ENCODE measurements at regions not wholly inside any gene's neighbourhood (a gene's known extent, or its start where the extent isn't known, plus 50 kb on each side); places are given as distances from the start of the nearest gene placed in this dataset.

DNA sequence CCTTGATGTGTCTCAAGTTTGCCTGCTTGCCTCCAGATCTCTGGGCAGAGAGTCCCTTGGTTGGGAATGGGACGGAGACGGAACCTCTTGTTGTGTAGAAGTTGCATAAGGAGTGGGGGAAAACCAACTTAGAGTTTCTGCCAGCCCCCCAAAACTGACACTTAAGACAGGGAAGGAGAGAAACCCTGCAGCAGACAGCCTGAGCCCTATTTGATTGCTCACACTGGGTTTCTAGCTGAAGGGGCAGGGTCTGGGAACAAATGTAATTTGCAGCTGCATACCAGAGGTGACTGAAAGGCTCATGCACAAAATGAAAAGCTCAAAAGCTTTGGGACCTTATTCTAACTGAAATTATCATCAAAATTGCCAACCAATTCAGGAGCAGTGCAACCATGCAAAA is 254.5 kb downstream of the RASEF start:
- WGBS, 2 donors, result 94 to 95% methylated on average over 2 of the region's 2 CpGs
- Histone ChIP-seq H3K9ac (ENCODE audit: insufficient read depth in 1 of 2, low read length in 2 of 2) (no peak overlapping the region), H3K9me3 (ENCODE audit: control insufficient read depth in 4 of 4, insufficient read depth in 3 of 4, low read length in 3 of 4) (no peaks in the 10 kb centered on the region), H3K36me3 (ENCODE audit: control insufficient read depth in 4 of 4, insufficient read depth in 4 of 4, low read length in 4 of 4) (no peaks in the 10 kb centered on the region), H3K27me3 (ENCODE audit: control insufficient read depth in 3 of 3, insufficient read depth in 3 of 3, low read length in 2 of 3) (no peaks in the 10 kb centered on the region), H3K4me3 (no peak overlapping the region), H3K27ac (ENCODE audit: low read depth in 1 of 2, low read length in 1 of 2) (no peak overlapping the region), H3K4me1 (ENCODE audit: control insufficient read depth in 5 of 5, insufficient read depth in 5 of 5, low read length in 5 of 5) (no peaks in the 10 kb centered on the region)
- DNase-seq (no peak), ATAC-seq (ENCODE audit: insufficient read depth, low FRiP score) (no peak)
- TF ChIP-seq, protein P1, sequence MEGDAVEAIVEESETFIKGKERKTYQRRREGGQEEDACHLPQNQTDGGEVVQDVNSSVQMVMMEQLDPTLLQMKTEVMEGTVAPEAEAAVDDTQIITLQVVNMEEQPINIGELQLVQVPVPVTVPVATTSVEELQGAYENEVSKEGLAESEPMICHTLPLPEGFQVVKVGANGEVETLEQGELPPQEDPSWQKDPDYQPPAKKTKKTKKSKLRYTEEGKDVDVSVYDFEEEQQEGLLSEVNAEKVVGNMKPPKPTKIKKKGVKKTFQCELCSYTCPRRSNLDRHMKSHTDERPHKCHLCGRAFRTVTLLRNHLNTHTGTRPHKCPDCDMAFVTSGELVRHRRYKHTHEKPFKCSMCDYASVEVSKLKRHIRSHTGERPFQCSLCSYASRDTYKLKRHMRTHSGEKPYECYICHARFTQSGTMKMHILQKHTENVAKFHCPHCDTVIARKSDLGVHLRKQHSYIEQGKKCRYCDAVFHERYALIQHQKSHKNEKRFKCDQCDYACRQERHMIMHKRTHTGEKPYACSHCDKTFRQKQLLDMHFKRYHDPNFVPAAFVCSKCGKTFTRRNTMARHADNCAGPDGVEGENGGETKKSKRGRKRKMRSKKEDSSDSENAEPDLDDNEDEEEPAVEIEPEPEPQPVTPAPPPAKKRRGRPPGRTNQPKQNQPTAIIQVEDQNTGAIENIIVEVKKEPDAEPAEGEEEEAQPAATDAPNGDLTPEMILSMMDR (IDR thresholded peaks at IDR 0.05; ENCODE audit: control extremely low read depth, extremely low read depth), result no peak

DNA sequence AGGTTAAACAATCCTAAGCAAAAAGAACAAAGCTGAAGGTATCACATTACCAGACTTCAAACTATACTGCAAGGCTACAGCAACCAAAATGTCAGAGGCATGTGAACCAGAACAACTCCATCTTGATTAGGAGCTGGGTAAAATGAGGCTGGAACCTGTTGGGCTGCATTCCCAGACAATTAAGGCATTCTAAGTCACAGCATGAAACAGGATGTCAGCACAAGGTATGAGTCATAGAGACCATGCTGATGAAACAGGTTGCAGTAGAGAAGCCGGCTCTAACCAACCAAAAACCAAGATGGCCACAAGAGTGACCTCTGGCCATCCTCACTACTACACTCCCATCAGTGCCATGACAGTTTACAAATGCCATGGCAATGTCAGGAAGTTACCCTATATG is 252.0 kb downstream of the RASEF start:
- ATAC-seq (ENCODE audit: insufficient read depth, low FRiP score) (no peak), DNase-seq (no peak)
- 85 to 87% methylated on average over 1 of the region's 1 CpG for WGBS, 2 donors
- no peaks in the 10 kb centered on the region for H3K27me3 ChIP-seq (ENCODE audit: control insufficient read depth in 3 of 3, insufficient read depth in 3 of 3, low read length in 2 of 3)
- no peak overlapping the region for H3K27ac ChIP-seq (ENCODE audit: low read depth in 1 of 2, low read length in 1 of 2)
- H3K36me3 ChIP-seq (ENCODE audit: control insufficient read depth in 4 of 4, insufficient read depth in 4 of 4, low read length in 4 of 4), result no peaks in the 10 kb centered on the region
- no peaks in the 10 kb centered on the region for H3K9me3 ChIP-seq (ENCODE audit: control insufficient read depth in 4 of 4, insufficient read depth in 3 of 4, low read length in 3 of 4)
- no peaks in the 10 kb centered on the region for H3K4me1 ChIP-seq (ENCODE audit: control insufficient read depth in 5 of 5, insufficient read depth in 5 of 5, low read length in 5 of 5)
- no peak overlapping the region for H3K4me3 ChIP-seq
- TF ChIP-seq, protein P1 (IDR thresholded peaks at IDR 0.05; ENCODE audit: control extremely low read depth, extremely low read depth), result no peak
- no peak overlapping the region for H3K9ac ChIP-seq (ENCODE audit: insufficient read depth in 1 of 2, low read length in 2 of 2)

DNA sequence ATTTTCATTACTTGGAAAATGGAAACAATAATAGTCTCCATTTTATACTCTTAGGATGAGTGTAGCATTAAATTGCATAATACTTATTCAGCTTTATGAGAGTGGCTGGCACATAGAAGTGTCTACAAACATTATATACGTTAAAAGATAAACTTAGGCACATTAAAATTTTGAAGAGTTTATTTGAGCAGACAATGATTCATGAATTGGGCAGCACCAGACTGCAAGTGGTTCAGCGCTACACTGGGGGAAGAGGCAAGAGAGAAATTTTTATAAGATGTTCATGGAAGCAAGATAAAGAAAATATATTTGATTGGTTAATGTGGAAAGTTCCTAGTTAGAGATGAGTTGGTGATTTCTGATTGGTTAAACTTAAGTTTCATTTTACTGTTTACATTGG is 243.7 kb downstream of the RASEF start:
- Histone ChIP-seq H3K9ac (ENCODE audit: insufficient read depth in 1 of 2, low read length in 2 of 2) (no peak overlapping the region), H3K27me3 (ENCODE audit: control insufficient read depth in 3 of 3, insufficient read depth in 3 of 3, low read length in 2 of 3) (no peaks in the 10 kb centered on the region), H3K36me3 (ENCODE audit: control insufficient read depth in 4 of 4, insufficient read depth in 4 of 4, low read length in 4 of 4) (no peaks in the 10 kb centered on the region), H3K27ac (ENCODE audit: low read depth in 1 of 2, low read length in 1 of 2) (no peak overlapping the region), H3K4me1 (ENCODE audit: control insufficient read depth in 5 of 5, insufficient read depth in 5 of 5, low read length in 5 of 5) (no peaks in the 10 kb centered on the region), H3K9me3 (ENCODE audit: control insufficient read depth in 4 of 4, insufficient read depth in 3 of 4, low read length in 3 of 4) (peaks cover 0 to 1% (median 0%) of the 10 kb centered on the region in 4 donors), H3K4me3 (no peak overlapping the region)
- DNase-seq, result no peak
- 82 to 90% methylated on average over 2 of the region's 2 CpGs for WGBS, 2 donors
- TF ChIP-seq, protein P1 (IDR thresholded peaks at IDR 0.05; ENCODE audit: control extremely low read depth, extremely low read depth), result no peak
- ATAC-seq (ENCODE audit: insufficient read depth, low FRiP score), result no peak

DNA sequence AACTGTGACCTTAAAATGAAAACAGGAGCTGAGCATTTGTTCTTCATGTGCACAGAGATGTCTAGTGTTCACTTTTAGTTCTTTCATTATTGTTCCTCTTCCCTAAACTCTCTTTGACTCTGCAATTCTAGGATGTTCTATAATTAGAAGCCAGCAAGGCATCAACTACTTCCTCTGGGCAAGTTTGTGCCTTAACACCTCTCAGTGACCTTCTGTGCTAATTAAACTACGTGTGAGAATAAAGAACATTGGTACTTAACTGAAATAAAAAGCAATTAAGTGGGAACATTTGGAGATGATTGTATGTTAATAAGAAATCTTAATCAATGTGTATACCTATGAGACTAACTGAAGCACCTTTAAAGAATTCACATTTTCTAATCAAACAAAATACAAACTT is 242.8 kb downstream of the RASEF start:
- H3K36me3 ChIP-seq (ENCODE audit: control insufficient read depth in 4 of 4, insufficient read depth in 4 of 4, low read length in 4 of 4), result no peaks in the 10 kb centered on the region
- no peak overlapping the region for H3K27ac ChIP-seq (ENCODE audit: low read depth in 1 of 2, low read length in 1 of 2)
- TF ChIP-seq, protein P1 (IDR thresholded peaks at IDR 0.05; ENCODE audit: control extremely low read depth, extremely low read depth), result no peak
- H3K9ac ChIP-seq (ENCODE audit: insufficient read depth in 1 of 2, low read length in 2 of 2), result no peak overlapping the region
- peaks cover 0 to 1% (median 0%) of the 10 kb centered on the region in 4 donors for H3K9me3 ChIP-seq (ENCODE audit: control insufficient read depth in 4 of 4, insufficient read depth in 3 of 4, low read length in 3 of 4)
- no peaks in the 10 kb centered on the region for H3K27me3 ChIP-seq (ENCODE audit: control insufficient read depth in 3 of 3, insufficient read depth in 3 of 3, low read length in 2 of 3)
- H3K4me1 ChIP-seq (ENCODE audit: control insufficient read depth in 5 of 5, insufficient read depth in 5 of 5, low read length in 5 of 5), result no peaks in the 10 kb centered on the region
- no peak for ATAC-seq (ENCODE audit: insufficient read depth, low FRiP score)
- H3K4me3 ChIP-seq, result no peak overlapping the region
- WGBS, 2 donors, result 21 to 44% methylated on average over 1 of the region's 1 CpG
- no peak for DNase-seq

All from lung (tissue), 11 donors.